Stimulated activated CD4-positive, alpha-beta T cell treated with anti-CD3 and anti-CD28 coated beads, Interleukin-4, amount 100 ng/mL, for 48 hours (primary cell): ENCODE measurements at regions not wholly inside any gene's neighbourhood (a gene's known extent, or its start where the extent isn't known, plus 50 kb on each side); places are given as distances from the start of the nearest gene placed in this dataset.
"Not testable (repeated sequence)": the region's sequence is repeated elsewhere in the genome, so short reads cannot be mapped to it uniquely, and the experiment has no call there.

Experiments
- DNase-seq, 2 donors: peaks; one replicate each; pipeline ENCODE4 v3.0.0-alpha.2; 2020; ENCODE audit warnings: low read depth in 2 of 2

DNA sequence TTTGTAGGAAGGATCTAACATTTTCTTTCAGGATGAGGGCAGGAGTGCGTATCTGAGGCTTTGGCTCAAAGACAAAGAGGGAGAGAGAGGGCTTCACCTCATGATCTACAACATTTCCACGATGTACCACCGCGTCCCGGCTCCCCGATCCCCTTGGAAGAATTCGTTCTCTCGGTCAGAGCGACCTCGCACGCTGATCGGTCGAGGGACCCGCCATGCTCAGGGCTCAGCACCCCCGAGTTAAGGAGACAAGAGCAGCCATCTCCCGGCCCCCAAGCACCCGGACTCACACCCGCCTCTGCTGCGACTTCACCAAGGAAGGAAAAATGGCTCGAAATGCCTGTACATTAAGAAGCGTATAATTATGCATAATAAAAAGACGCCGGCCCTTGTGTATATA lies 89.5 kb upstream of the RPL38 start:
- no peak for DNase-seq

DNA sequence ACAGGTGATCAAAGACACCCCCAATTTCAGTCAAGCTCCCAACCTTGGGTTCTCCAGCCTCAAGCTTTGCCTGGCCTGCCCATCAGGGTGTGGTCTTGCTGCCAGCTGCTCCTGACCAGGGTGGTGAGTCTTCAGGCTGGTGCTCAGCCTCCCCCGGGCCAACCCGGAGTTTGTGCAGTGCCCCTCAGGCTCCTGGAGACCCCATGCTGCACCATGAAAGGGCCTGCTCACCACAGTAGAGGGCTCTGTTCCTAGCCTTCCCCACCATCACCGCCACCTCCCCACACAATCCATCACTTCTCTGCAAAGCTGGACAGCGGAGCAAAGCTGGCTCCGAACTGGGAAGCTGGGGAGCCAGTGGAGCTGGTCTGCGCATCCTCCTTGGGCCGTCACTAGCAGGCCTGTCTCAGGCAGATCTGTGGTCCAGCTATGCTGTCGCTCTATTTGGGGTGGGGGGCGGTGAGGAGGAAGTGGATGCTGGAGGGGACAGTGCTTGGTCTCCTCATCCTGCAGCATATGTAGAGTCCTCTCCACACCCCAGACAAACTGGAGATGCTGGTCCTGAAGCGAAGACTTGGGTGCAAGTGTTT lies 88.5 kb upstream of the RPL38 start:
- no peak for DNase-seq

DNA sequence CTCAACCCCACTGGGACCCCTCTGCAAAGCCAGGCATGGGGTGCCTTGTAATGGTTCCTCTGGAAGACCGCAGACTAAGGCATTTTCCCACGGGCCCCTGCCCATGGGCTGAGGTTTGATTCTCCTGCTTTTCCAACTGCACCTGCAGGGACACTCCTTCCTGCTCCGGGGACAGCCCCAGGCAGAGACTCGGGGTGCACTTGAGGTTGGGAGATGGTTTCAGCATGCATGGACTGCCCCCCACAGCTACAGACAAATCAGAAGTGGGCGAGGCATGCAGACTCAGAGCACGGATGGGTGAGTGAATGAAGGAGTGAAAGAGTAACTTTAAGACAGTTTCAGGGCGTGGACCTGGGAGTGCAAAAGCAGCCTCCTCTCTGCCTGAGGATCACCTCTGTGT lies 87.9 kb upstream of the RPL38 start:
- no peak for DNase-seq

DNA sequence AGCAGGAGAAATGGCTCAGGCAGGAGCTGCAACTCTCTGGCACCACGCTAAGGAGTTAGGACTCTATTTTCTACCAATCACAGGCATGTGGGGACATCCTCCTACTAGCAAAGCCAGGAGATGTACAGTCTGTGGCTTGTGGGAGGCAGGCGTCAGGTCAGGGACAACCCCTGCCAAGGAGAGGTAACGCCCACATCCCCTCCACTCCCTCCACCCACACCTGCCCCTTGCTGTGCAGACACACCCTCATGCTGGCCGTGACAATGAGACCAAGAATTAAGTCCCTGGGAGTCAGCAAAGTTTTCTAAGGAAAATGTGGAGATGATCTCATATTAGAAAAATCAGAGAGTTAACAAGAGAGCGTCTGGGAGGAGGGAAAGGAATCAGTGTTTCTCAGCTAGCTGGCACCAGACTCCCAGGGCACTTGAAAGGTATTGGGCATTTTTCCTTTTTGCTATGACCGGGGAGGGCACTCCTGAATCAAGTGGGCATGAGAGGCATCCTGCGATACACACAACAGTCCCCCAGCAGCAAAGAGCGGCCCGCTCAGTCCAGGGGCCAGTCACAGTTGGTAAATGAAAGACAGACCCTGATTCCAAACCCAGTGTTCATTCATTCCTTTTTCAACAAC lies 87.3 kb upstream of the RPL38 start:
- no peak for DNase-seq

DNA sequence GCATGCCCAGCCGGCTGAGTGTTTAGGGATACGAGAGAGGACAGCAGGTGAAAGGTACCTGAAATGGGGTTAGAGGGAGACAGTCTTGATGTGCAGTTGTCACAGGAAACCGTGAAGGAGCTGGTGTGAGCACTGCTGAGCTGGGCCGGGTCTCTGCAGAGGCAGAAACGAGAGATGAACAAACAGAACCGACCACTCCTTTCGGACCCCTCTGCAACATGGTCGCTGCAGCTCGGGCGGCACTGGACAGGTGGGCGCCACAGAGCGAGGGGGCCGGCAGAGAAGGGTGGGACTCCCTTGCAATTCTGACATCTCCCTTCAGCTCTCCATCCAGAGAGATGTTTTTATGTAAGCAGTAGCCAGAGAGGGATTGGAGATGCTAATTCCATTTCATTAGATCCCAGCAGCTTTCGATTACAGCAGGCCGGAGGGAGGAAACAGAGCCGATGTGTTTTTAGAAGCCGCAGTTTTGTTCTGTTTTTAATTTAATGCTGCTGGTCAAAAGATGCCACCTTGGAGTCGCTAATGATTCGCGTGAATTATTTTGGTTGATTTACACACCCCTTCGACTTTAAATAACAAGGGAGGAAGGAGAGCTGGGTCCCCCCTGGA lies 86.3 kb upstream of the RPL38 start:
- no peak for DNase-seq

DNA sequence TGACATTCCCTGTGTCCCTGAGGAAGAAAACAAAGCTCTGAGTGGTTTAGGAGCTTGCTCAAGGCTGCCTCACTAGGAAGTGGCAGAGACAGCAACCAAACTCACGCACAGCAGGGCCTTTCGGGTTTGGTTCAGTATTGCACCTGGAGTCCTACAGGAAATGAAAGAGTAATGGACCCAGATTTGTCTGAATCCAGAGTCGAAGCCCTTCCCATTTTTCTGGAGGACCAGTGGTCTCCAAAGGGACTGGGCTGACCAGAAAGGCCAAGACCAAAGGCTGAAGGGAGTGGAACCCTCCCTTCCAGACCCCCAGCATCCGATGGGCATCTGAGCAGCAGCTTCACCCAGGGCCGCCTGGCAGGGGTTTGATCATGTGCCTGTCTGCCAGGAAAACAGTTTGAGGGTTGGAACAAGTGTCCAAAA lies 85.5 kb upstream of the RPL38 start:
- DNase-seq: no peak

DNA sequence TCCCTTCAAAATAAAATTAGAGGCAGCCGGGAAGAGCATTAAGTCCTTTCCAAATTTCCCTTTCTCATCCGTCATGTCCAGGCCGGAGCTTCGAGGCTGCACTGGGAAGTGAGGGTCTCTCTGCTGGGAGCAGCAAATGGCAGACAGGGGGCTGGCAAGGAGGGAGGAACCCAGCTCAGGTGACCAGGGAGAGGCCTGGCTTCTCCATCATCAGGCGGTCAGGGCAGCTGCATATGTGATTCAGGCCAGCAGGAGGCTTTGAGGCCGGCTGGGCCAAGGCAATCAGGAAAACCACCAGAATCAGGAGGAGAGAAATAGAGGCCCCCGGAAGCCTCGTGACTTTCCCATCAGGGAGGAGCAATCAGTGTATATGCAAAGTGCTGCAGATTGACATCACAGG lies 85.0 kb upstream of the RPL38 start:
- DNase-seq: no peak

DNA sequence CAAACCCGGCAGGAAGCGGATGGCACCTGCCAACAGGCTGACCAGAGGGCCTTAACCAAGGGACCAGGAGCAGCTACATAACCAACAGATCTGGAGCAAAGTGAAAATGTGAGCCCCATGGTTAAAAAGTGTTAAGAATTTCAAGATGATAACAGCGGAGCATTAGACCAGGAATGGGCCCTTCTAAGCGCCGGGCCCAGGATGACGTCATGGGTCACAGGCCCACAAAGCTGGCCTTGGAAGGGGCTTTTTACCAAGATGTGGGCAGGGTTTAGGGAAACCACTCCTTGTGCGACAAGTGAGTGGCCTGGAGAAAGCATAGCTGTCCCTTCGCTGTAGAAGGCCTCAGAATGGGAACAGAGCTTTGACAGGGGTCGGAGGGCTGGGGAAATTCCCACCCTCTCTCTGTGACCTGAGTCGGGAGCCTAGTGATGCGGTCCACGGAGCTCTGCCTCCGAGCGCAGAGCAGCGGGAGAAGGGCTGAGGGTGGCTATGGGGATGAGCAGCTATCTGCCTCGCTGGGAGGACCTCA lies 84.4 kb upstream of the RPL38 start:
- DNase-seq: no peak

DNA sequence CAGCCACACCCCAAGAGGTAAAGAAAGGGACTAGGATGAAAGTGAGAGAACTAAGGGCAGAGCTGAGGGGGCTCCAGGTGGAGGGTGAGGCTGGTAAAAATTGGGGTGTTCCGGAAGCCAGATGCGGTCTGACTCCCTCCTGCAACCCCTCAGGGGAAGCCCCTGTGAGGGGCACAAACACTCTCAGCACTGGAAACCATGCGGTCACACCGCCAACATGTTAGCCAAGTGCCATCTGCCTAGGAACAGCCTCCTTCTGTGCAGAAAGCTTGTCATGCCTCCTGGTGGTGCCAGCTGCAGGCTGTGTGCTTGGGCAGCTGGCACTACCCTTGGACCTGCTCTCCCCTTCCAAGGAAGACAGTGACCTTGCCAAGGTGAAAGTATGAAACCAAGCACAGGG lies 83.5 kb upstream of the RPL38 start:
- DNase-seq: no peak

DNA sequence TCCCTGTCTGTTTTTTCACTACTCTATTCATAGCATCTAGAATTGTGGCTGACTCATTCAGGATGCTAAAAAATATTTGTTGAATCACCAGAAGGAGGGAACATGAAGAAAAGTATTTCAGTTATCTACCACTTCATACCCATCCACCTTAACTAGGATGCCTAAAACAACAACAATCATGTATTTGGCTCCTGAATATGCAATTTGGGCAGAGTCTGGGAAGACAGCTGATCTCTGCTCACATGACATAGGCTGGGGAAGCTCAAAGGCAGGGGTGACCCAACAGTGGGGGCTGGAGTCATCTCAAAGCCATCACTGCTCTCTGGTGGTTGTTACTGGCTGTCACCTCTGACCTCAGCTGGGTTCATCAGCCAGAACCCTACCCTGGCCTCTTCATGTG lies 80.1 kb upstream of the RPL38 start:
- DNase-seq: no peak

DNA sequence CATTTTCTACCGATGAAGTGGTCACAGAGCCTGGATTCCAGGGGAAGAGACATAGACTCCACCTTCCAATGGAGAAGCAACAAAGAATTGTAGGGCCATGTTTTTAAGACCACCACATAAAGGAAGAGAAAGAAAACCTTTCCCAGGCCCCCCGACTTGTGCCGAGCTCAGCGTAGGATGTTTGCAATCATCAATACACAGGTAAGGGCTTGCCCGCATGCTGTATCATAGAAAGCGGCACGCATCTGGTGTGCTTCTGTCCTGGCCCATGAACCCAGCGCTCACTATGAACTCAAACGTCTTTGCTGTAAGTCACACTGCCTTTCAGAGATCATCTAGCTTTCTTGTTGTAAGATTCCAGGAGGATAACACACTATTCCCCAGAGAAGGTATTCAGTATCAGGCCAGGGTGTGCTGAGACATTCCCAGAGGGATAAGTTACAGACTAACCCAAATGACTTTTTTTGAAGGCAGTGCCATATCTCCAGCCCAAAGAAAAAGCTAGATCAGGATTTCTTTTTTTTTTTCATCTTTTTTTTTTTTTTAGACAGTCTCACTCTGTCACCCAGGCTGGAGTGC lies 79.5 kb upstream of the RPL38 start:
- no peak for DNase-seq

DNA sequence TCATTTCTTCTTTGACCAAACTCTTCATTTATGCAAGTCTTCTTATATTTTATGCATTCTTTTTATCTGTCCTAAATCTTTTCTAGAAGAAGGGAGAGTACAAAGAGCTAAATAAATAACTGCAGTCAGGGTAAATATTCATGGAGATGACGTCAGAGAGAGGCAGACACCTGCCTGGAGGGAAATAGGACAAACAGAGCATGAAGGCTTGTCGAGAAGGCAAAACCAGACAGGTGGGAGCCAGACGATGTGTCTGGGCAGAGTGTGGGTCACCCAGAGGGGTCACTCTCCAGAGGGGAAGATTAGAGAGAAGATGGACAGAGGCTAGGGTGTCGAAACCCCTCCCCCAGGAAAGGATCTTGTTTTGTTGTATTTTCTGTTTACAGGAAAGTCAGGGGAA lies 78.3 kb upstream of the RPL38 start:
- DNase-seq: no peak

DNA sequence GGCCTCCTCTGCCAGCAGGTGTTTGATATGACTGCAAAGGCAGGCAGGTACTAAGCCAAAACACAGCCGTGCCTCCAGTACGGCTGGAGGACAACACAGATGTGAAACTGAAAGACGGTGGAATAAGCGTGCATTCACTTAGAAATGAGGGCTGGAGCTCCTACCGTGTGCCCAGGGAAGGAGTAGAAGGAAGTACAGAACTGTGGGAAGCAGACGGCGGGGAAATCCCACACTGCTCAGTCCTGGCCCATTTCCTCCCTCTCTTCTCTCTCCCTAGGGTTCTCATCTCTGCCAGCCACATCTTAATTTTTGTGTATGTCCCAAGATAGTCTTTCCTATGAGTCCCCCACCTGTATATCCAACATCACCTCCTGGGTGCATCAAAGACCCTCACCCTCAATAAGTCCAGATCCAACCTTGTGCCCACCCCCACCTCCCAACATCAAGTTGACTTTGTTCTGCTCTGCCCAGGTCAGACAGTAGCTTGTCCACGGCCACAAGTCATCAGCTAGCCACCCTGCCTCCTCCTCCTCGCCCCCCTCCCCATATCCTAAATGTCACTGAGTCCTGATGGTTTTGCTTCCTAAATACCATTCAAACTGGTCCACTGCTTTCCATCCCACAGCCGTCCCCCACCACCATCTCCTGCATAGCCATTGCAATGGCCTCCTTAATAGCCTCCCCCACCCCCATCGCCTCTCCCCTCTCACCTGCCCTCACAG lies 77.1 kb upstream of the RPL38 start:
- no peak for DNase-seq

DNA sequence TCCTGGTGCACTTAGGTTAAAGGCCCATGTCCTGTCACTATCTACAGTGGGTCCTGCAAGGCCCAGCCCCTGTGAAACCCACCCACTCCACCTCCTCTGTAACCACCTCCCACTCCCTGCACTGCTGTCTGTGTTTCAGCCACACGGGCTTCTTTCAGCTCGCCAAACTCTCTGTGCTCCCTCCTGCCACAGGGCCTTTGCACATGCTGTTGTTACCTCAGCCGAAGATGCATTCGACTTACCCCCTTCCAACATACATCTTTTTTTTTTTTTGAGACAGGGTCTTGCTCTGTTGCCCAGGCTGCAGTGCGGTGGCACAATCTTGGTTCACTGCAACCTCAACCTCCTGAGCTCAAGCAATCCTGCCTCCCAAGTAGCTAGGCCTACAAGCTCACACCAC lies 76.5 kb upstream of the RPL38 start:
- DNase-seq: no peak

DNA sequence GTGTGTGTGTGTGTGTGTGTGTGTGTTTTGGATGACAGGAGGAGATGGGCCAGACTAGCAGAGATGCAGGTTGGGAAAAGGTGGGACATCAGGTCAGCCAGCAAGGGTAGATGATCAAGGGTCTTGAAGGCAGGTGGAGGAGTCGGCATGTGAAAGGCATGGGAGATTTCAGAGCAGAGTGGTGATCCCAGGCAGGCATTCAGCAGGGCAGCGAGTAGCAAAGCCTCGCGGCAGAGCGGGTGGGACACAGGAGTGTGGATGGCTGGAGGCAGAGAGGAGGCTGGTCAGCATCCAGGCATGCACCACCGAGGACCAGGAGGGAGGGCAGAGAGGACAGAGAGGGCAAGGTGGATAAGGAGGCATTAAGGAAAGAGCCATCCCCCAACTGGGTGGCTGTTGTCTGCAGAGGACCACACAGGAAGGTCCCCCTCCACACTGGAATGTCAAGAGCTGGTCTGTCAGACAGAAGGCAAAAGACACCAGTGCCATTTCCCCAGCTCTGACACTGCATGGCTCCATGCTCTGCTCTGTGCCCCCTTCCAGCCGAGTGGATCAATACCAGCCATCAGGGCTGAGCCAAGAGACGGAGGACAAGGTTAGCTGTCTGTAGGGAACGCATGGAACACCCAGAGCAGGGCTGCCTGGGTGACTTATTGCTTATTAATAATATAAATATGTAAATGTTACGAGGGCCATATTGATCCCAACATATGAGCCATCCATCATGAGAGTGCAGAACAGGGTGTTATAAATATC lies 74.8 kb upstream of the RPL38 start:
- DNase-seq: no peak

DNA sequence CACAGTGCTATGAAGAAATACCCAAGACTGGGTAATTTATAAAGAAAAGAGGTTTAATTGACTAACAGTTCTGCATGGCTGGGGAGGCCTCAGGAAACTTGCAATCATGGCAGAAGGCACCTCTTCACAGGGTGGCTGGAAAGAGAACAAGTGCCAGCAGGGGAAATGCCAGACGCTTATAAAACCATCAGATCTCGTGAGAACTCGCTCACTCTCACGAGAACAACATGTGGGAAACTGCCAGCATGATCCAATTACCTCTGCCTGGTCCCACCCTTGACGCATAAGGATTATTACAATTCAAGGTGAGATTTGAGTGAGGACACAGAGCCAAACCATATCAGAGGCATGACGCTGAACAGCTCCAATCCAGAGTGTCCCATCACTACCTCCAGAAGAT lies 73.7 kb upstream of the RPL38 start:
- DNase-seq: not testable (repeated sequence)

DNA sequence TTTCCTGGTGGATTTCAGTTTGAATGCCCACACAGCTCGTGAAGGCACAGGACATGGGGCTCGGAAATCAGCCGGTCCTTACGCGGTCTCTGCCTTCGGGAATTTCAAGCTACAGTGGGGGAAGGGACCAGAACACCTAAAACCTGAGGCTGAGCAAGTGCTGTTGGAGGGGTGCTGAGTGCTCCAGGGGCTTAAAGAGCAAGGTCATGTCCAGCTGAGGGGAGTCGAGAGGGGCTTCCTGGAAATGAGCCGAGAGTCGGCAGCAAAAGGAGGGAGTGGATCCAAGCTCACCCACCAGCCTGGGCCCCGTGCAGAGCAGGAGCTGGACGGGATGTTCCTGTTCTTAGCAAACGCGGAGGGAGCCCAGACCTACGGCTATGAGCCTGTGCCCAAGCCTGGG lies 73.2 kb upstream of the RPL38 start:
- DNase-seq: no peak

DNA sequence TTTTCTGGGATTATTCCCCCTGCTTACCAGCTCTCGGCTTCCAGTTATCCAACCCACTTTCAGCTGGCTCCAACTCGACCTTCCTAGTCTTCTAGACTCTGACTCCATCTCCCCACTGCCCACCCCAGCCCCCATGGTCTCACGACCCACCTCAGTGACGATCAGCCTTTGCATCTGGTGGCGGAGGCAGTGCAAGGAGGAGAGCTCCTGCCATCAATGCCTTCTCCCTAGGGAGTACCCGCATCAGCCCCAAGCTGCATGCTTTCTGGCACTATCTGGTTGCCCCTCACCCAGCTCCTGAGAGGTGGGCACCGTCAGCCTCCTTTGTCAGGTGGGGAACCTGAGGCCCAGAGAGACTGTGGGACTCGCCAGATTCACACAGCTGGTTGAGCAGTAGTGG lies 72.6 kb upstream of the RPL38 start:
- no peak for DNase-seq

DNA sequence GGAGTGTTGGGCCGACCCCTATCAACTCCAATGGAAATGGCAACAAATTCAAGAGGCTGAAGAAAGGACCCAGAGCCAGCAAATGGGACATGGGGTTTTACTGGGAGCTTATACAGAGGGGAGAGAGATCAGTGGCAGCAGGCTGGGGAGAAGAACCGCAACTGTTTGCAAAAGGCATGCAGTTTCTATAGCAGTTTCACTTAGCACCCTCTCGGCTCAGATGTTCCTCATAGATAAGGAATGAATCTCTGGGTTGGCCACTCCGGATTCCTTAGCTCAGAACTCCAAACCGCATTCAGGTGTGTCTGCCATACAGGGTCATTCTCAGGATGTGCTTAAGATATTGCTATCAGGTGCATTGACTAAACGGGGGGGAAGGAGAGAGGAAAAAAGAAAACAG lies 71.1 kb upstream of the RPL38 start:
- no peak for DNase-seq

DNA sequence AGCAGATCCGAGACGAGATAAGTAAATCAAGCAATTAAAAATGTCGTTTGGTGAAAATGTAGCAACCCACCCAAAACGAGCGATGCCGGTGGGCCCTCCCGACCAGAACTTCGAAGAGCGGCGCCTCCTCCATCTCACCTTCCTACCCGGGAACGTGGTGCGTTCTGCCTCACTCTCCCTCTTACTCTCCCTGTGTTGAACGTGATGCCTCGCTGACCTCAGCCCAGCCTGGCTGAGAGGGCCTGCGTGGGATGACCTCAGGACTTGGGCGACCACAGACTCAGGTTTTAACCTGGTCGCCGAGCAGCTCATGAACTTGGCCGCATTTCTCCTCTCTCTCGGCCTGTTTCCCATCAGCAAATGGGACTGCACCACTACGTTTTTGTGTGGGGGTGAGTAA lies 69.7 kb upstream of the RPL38 start:
- no peak for DNase-seq

DNA sequence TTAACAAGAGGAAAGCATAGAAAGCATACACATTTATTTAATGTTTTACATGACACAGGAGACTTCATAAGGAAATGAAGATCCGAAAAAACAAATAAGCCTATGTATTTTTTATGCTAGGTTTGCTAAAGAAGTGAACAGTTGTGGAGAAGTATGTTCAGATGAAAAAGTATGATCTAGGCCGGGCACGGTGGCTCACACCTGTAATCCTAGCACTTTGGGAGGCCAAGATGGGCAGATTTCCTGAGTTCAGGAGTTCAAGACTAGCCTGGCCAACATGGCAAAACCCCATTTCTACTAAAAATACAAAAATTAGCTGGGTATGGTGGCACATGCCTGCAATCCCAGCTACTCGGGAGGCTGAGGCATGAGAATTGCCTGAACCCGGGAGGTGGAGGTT lies 69.2 kb upstream of the RPL38 start:
- DNase-seq: not testable (repeated sequence)

DNA sequence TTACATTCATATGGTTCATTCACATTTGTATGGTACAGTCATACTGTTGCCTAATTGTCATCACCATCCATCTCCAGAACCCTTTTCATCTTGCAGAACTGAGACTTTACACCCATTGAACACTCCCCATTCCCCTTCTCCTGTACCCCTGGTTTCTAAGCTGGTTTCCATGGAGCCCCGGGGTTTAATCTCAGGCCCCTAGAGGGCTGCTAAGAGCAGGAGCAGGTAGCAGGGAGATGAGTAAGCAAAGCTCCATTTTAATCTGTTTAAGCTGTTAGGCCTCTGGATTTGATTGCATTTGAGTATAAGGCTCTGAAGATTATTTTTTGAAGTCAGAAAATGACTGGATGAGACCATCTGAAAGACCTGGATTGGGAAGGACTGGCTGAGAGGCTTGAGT lies 68.5 kb upstream of the RPL38 start:
- DNase-seq: no peak
